Esophagus squamous epithelium (tissue), 4 donors: ENCODE measurements at regions not wholly inside any gene's neighbourhood (a gene's known extent, or its start where the extent isn't known, plus 50 kb on each side); places are given as distances from the start of the nearest gene placed in this dataset.

Experiments used
- CTCF ChIP-seq, 6 experiments: fragments of 450-650 bp in 4 of 6; fragments of 200-600 bp in 2 of 6; sonication (generic) in 2 of 6; IDR thresholded peaks; one replicate each; pipeline ENCODE4 v1.5.1; 2016 to 2019; ENCODE audit warnings: antibody characterized with exemption in 6 of 6, mild to moderate bottlenecking in 4 of 6, moderate library complexity in 4 of 6
- POLR2A ChIP-seq, 4 donors: fragments of 450-650 bp; IDR thresholded peaks; one replicate each; pipeline ENCODE4 v1.6.1; 2017; ENCODE audit warnings: antibody characterized with exemption in 4 of 4, mild to moderate bottlenecking in 4 of 4, moderate library complexity in 3 of 4

GRCh38 chr17:70920416-70920815, 751.1 kb downstream of the KCNJ2 start:
- TF ChIP-seq CTCF (IDR thresholded peaks at IDR 0.05): no peak
- TF ChIP-seq POLR2A (IDR thresholded peaks at IDR 0.05): no peak
